HG02884 (cell line): ENCODE measurements at regions not wholly inside any gene's neighbourhood (a gene's known extent, or its start where the extent isn't known, plus 50 kb on each side); places are given as distances from the start of the nearest gene placed in this dataset.
"Not testable (repeated sequence)": the region's sequence is repeated elsewhere in the genome, so short reads cannot be mapped to it uniquely, and the experiment has no call there.

ENCODE experiments used
- ATAC-seq: cut with Tn5 transposase; IDR thresholded peaks from one replicate; pipeline ENCODE4 v1.9.1; 2021; ENCODE audit warnings: mild to moderate bottlenecking, moderate library complexity; ENCODE audit not compliant: unreplicated experiment

- not testable (repeated sequence) for ATAC-seq
These were observed 407.3 kb upstream of the ADAMTSL1 start for GRCh38 chr9:18066608-18067007.

- no peak for ATAC-seq
These were observed 406.3 kb upstream of the ADAMTSL1 start for GRCh38 chr9:18067548-18068120.

- ATAC-seq, result no peak
These were observed 405.1 kb upstream of the ADAMTSL1 start for GRCh38 chr9:18068900-18069299.

- ATAC-seq, result no peak
These were observed 402.3 kb upstream of the ADAMTSL1 start for GRCh38 chr9:18071651-18072060.

GRCh38 chr9:18073002-18073401 is 401.0 kb upstream of the ADAMTSL1 start:
- ATAC-seq, result no peak

- no peak for ATAC-seq
These were observed 399.9 kb upstream of the ADAMTSL1 start for GRCh38 chr9:18074041-18074440.

- no peak for ATAC-seq
These were observed 398.6 kb upstream of the ADAMTSL1 start for GRCh38 chr9:18075253-18075952.

- ATAC-seq, result no peak
These were observed 395.8 kb upstream of the ADAMTSL1 start for GRCh38 chr9:18077941-18078678.

GRCh38 chr9:18092138-18092537 is 381.8 kb upstream of the ADAMTSL1 start:
- no peak for ATAC-seq

GRCh38 chr9:18106006-18106560 is 367.9 kb upstream of the ADAMTSL1 start:
- no peak for ATAC-seq

GRCh38 chr9:18109675-18110074 is 364.3 kb upstream of the ADAMTSL1 start:
- no peak for ATAC-seq

- no peak for ATAC-seq
These were observed 362.8 kb upstream of the ADAMTSL1 start for GRCh38 chr9:18111146-18111545.

- ATAC-seq, result no peak
These were observed 359.1 kb upstream of the ADAMTSL1 start for GRCh38 chr9:18114559-18115475.

- ATAC-seq, result no peak
These were observed 355.7 kb upstream of the ADAMTSL1 start for GRCh38 chr9:18118268-18118667.

GRCh38 chr9:18122171-18122570 is 351.8 kb upstream of the ADAMTSL1 start:
- ATAC-seq, result no peak

GRCh38 chr9:18124760-18125159 is 349.2 kb upstream of the ADAMTSL1 start:
- ATAC-seq, result no peak

GRCh38 chr9:18126831-18127498 is 347.0 kb upstream of the ADAMTSL1 start:
- ATAC-seq, result no peak

- ATAC-seq, result no peak
These were observed 346.5 kb upstream of the ADAMTSL1 start for GRCh38 chr9:18127499-18127875.

GRCh38 chr9:18129809-18130334 is 344.1 kb upstream of the ADAMTSL1 start:
- ATAC-seq, result no peak
